T-cell (primary cell): ENCODE measurements at regions not wholly inside any gene's neighbourhood (a gene's known extent, or its start where the extent isn't known, plus 50 kb on each side); places are given as distances from the start of the nearest gene placed in this dataset.

Experiments
- ATAC-seq, 4 experiments: fragments of 200-7000 bp in 3 of 4; fragments of 150-1000 bp in 1 of 4; cut with Tn5 transposase; replicated peaks in 1 of 4; 1 replicate in 3 of 4; 2 replicates in 1 of 4; pipeline ENCODE4 v1.10.0; 2021; ENCODE audit warnings: moderate library complexity in 3 of 4, mild to moderate bottlenecking in 2 of 4, moderate number of reproducible peaks in 1 of 4
- CTCF ChIA-PET, 2 donors: fragments of 300-600 bp; sonication (Branson Sonifier 250); formaldehyde crosslinking; loops; one replicate each; lab custom pipeline; 2022; ENCODE audit warnings: antibody characterized with exemption in 2 of 2; lab: Charles Lee
- POLR2A ChIA-PET, 2 donors: fragments of 300-600 bp; sonication (Branson Sonifier 250); formaldehyde crosslinking; loops; one replicate each; lab custom pipeline; 2022; ENCODE audit warnings: antibody characterized with exemption in 2 of 2; lab: Charles Lee
- DNase-seq, 35 experiments: peaks; one replicate each; pipeline versions ENCODE4 v3.0.0 to v3.0.0-alpha.2; 2013 to 2023
- H3K27ac ChIP-seq: one replicate; pipeline ENCODE4 v1.5.1; 2013; ENCODE audit warnings: low read length
- H3K27me3 ChIP-seq, 2 experiments: replicated peaks in 1 of 2; 1 replicate in 1 of 2; 2 replicates in 1 of 2; pipeline versions ENCODE4 v1.6.1 to v1.7.0; 2013; ENCODE audit warnings: low read length in 1 of 2, mixed read lengths in 1 of 2; ENCODE audit not compliant: control insufficient read depth in 2 of 2, insufficient read depth in 2 of 2; ENCODE audit errors: extremely low read depth in 1 of 2
- H3K36me3 ChIP-seq, 2 donors: 1 replicate in 1 of 2; 2 replicates in 1 of 2; pipeline versions ENCODE4 v1.6.1 to v1.7.0; 2013; ENCODE audit warnings: low read length in 1 of 2; ENCODE audit not compliant: control insufficient read depth in 2 of 2, insufficient read depth in 1 of 2; ENCODE audit errors: extremely low read depth in 1 of 2
- H3K4me1 ChIP-seq, 2 experiments: 1 replicate in 1 of 2; 2 replicates in 1 of 2; pipeline versions ENCODE4 v1.6.1 to v1.7.0; 2013; ENCODE audit warnings: low read length in 2 of 2, mixed read lengths in 1 of 2; ENCODE audit not compliant: insufficient read depth in 2 of 2, control insufficient read depth in 1 of 2; ENCODE audit errors: extremely low read depth in 1 of 2
- H3K4me3 ChIP-seq, 2 donors: 1 replicate in 1 of 2; 2 replicates in 1 of 2; pipeline versions ENCODE4 v1.5.1 to v1.7.0; 2013; ENCODE audit warnings: mild to moderate bottlenecking in 2 of 2, low read length in 1 of 2, moderate library complexity in 1 of 2; ENCODE audit not compliant: control insufficient read depth in 1 of 2; ENCODE audit errors: extremely low read depth in 1 of 2
- H3K9me3 ChIP-seq: 2 replicates; pipeline ENCODE4 v1.7.0; 2013
- H3K27ac Mint-ChIP-seq, 2 donors: one replicate each; pipeline ENCODE4 v1.8.0; 2020 to 2021; ENCODE audit warnings: mild to moderate bottlenecking in 2 of 2, mixed read lengths in 2 of 2
- H3K27me3 Mint-ChIP-seq, 2 donors: one replicate each; pipeline ENCODE4 v1.8.0; 2021 to 2022; ENCODE audit warnings: mixed read lengths in 2 of 2
- H3K36me3 Mint-ChIP-seq: one replicate; pipeline ENCODE4 v1.8.0; 2021; ENCODE audit warnings: mixed read lengths
- H3K4me1 Mint-ChIP-seq, 3 donors: one replicate each; pipeline ENCODE4 v1.8.0; 2020 to 2022; ENCODE audit warnings: mixed read lengths in 3 of 3, mild to moderate bottlenecking in 1 of 3
- H3K4me3 Mint-ChIP-seq, 3 donors: one replicate each; pipeline ENCODE4 v1.8.0; 2020 to 2022; ENCODE audit warnings: mild to moderate bottlenecking in 3 of 3, mixed read lengths in 3 of 3, moderate library complexity in 3 of 3
- H3K9me3 Mint-ChIP-seq, 3 donors: one replicate each; pipeline ENCODE4 v1.8.0; 2020 to 2022; ENCODE audit warnings: mixed read lengths in 3 of 3
- WGBS: methylation state at CpG from one replicate; pipeline ENCODE4 v1.1.5; 2013; ENCODE audit warnings: missing lambda C conversion rate; ENCODE audit not compliant: insufficient coverage; 5-methylcytosine and 5-hydroxymethylcytosine counted together

- no peaks in the 10 kb centered on the region for H3K9me3 ChIP-seq
- H3K4me3 ChIP-seq: no peak overlapping the region
- H3K4me1 Mint-ChIP-seq: no peaks in the 10 kb centered on the region
- H3K27ac ChIP-seq: no peak overlapping the region
- H3K36me3 Mint-ChIP-seq: no peaks in the 10 kb centered on the region
- DNase-seq (no peak), ATAC-seq (no peak)
- ChIA-PET POLR2A (no interaction called here), CTCF (no interaction called here)
- H3K27me3 ChIP-seq: no peaks in the 10 kb centered on the region
- H3K4me3 Mint-ChIP-seq: no peak overlapping the region
- no peak overlapping the region for H3K27ac Mint-ChIP-seq
- no CpG with 5 or more reads among the region's 6 CpGs for WGBS
- peaks cover 3 to 8% (median 5%) of the 10 kb centered on the region in 3 donors for H3K9me3 Mint-ChIP-seq
- H3K36me3 ChIP-seq: no peaks in the 10 kb centered on the region
- H3K4me1 ChIP-seq: no peaks in the 10 kb centered on the region
- H3K27me3 Mint-ChIP-seq: no peaks in the 10 kb centered on the region
Observed at GRCh38 chr17:12269751-12270150, 249.1 kb downstream of the MAP2K4 start.

- Mint-ChIP-seq H3K4me3 (no peak overlapping the region), H3K9me3 (peaks cover 5 to 10% (median 8%) of the 10 kb centered on the region in 3 donors), H3K36me3 (no peaks in the 10 kb centered on the region), H3K4me1 (no peaks in the 10 kb centered on the region), H3K27me3 (no peaks in the 10 kb centered on the region), H3K27ac (no peak overlapping the region)
- Histone ChIP-seq H3K4me3 (no peak overlapping the region), H3K9me3 (no peaks in the 10 kb centered on the region), H3K27ac (no peak overlapping the region), H3K4me1 (no peaks in the 10 kb centered on the region), H3K27me3 (no peaks in the 10 kb centered on the region), H3K36me3 (no peaks in the 10 kb centered on the region)
- POLR2A ChIA-PET: no interaction called here
- ATAC-seq (no peak), DNase-seq (no peak)
- CTCF ChIA-PET: no interaction called here
- WGBS: 67% methylated on average over 1 of the region's 3 CpGs
Observed at GRCh38 chr17:12277827-12278226, 257.1 kb downstream of the MAP2K4 start.

- Mint-ChIP-seq H3K4me1 (no peaks in the 10 kb centered on the region), H3K9me3 (peaks cover 0 to 7% (median 0%) of the 10 kb centered on the region in 3 donors), H3K4me3 (no peak overlapping the region), H3K27ac (no peak overlapping the region), H3K27me3 (no peaks in the 10 kb centered on the region), H3K36me3 (no peaks in the 10 kb centered on the region)
- Histone ChIP-seq H3K36me3 (no peaks in the 10 kb centered on the region), H3K4me3 (no peak overlapping the region), H3K9me3 (no peaks in the 10 kb centered on the region), H3K27me3 (no peaks in the 10 kb centered on the region), H3K27ac (no peak overlapping the region), H3K4me1 (no peaks in the 10 kb centered on the region)
- DNase-seq (no peak), ATAC-seq (no peak)
- POLR2A ChIA-PET: no interaction called here
- CTCF ChIA-PET: no interaction called here
- WGBS: 71% methylated on average over 1 of the region's 1 CpG
Observed at GRCh38 chr17:12282056-12282455, 261.4 kb downstream of the MAP2K4 start.

- no peak for DNase-seq
- no peak overlapping the region for H3K27ac ChIP-seq
- ATAC-seq: no peak
- POLR2A ChIA-PET: no interaction called here
- CTCF ChIA-PET: no interaction called here
- H3K4me3 Mint-ChIP-seq: no peak overlapping the region
- peaks cover 0 to 3% of the 10 kb centered on the region in 2 experiments for H3K27me3 ChIP-seq
- WGBS: no CpG with 5 or more reads among the region's 2 CpGs
- H3K36me3 Mint-ChIP-seq: no peaks in the 10 kb centered on the region
- H3K4me1 ChIP-seq: no peaks in the 10 kb centered on the region
- peaks cover 0 to 4% (median 3%) of the 10 kb centered on the region in 3 donors for H3K9me3 Mint-ChIP-seq
- H3K27ac Mint-ChIP-seq: no peak overlapping the region
- H3K9me3 ChIP-seq: no peaks in the 10 kb centered on the region
- H3K36me3 ChIP-seq: no peaks in the 10 kb centered on the region
- no peak overlapping the region for H3K4me3 ChIP-seq
- no peaks in the 10 kb centered on the region for H3K4me1 Mint-ChIP-seq
- no peaks in the 10 kb centered on the region for H3K27me3 Mint-ChIP-seq
Observed at GRCh38 chr17:12287953-12288352, 267.3 kb downstream of the MAP2K4 start.

GRCh38 chr17:12290207-12290606, 269.5 kb downstream of the MAP2K4 start:
- Mint-ChIP-seq H3K4me3 (no peak overlapping the region), H3K36me3 (no peaks in the 10 kb centered on the region), H3K27me3 (no peaks in the 10 kb centered on the region), H3K27ac (no peak overlapping the region), H3K9me3 (peaks cover 0 to 7% (median 3%) of the 10 kb centered on the region in 3 donors), H3K4me1 (no peaks in the 10 kb centered on the region)
- 65% methylated on average over 6 of the region's 6 CpGs for WGBS
- CTCF ChIA-PET: no interaction called here
- H3K4me3 ChIP-seq: no peak overlapping the region
- peaks cover 0 to 3% of the 10 kb centered on the region in 2 experiments for H3K27me3 ChIP-seq
- no peaks in the 10 kb centered on the region for H3K9me3 ChIP-seq
- DNase-seq (no peak), ATAC-seq (no peak)
- no peaks in the 10 kb centered on the region for H3K36me3 ChIP-seq
- POLR2A ChIA-PET: no interaction called here
- H3K27ac ChIP-seq: no peak overlapping the region
- H3K4me1 ChIP-seq: no peaks in the 10 kb centered on the region

- DNase-seq (no peak), ATAC-seq (no peak)
- Mint-ChIP-seq H3K9me3 (peaks cover 0 to 8% (median 0%) of the 10 kb centered on the region in 3 donors), H3K4me3 (no peak overlapping the region), H3K36me3 (no peaks in the 10 kb centered on the region), H3K27ac (no peak overlapping the region), H3K27me3 (no peaks in the 10 kb centered on the region), H3K4me1 (no peaks in the 10 kb centered on the region)
- no peaks in the 10 kb centered on the region for H3K9me3 ChIP-seq
- ChIA-PET CTCF (no interaction called here), POLR2A (no interaction called here)
- 100% methylated on average over 2 of the region's 5 CpGs for WGBS
- no peaks in the 10 kb centered on the region for H3K27me3 ChIP-seq
- no peak overlapping the region for H3K27ac ChIP-seq
- no peaks in the 10 kb centered on the region for H3K36me3 ChIP-seq
- H3K4me1 ChIP-seq: no peaks in the 10 kb centered on the region
- H3K4me3 ChIP-seq: no peak overlapping the region
Observed at GRCh38 chr17:12296209-12296625, 275.5 kb downstream of the MAP2K4 start.

GRCh38 chr17:12301551-12301950, 280.9 kb downstream of the MAP2K4 start:
- DNase-seq (no peak), ATAC-seq (no peak)
- no peaks in the 10 kb centered on the region for H3K4me1 Mint-ChIP-seq
- no peaks in the 10 kb centered on the region for H3K27me3 Mint-ChIP-seq
- Histone ChIP-seq H3K4me3 (no peak overlapping the region), H3K27ac (no peak overlapping the region), H3K27me3 (no peaks in the 10 kb centered on the region), H3K36me3 (no peaks in the 10 kb centered on the region), H3K9me3 (no peaks in the 10 kb centered on the region), H3K4me1 (no peaks in the 10 kb centered on the region)
- H3K9me3 Mint-ChIP-seq: peaks cover 8 to 13% (median 11%) of the 10 kb centered on the region in 3 donors
- no peak overlapping the region for H3K4me3 Mint-ChIP-seq
- CTCF ChIA-PET: no interaction called here
- no peak overlapping the region for H3K27ac Mint-ChIP-seq
- H3K36me3 Mint-ChIP-seq: no peaks in the 10 kb centered on the region
- WGBS: 100% methylated on average over 1 of the region's 4 CpGs
- POLR2A ChIA-PET: no interaction called here
